ENCODE measurements at regions not wholly inside any gene's neighbourhood (a gene's known extent, or its start where the extent isn't known, plus 50 kb on each side); places are given as distances from the start of the nearest gene placed in this dataset.

- DNase-seq = no peak
Observed at GRCh38 chr1:47672622-47673021, 234.8 kb downstream of the FOXD2 start.

DNA sequence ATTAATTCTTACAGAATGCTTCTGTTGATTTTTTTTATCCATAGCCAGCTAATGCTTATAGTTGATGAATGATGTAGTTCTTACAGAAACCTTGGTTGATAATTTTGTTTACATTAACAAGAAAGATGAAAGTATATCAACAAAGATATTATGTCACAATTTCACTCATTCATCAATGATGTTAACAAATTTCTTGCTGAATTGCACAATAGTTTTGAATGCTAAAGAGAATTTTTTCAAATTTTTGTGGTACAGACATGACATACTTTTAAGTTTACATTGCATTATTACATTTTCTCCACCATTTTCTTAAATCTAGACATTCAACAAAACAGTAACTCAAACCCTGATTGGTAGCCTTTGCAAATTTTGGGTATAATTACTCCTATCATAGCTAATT is 236.3 kb downstream of the FOXD2 start:
- no peak for DNase-seq

DNA sequence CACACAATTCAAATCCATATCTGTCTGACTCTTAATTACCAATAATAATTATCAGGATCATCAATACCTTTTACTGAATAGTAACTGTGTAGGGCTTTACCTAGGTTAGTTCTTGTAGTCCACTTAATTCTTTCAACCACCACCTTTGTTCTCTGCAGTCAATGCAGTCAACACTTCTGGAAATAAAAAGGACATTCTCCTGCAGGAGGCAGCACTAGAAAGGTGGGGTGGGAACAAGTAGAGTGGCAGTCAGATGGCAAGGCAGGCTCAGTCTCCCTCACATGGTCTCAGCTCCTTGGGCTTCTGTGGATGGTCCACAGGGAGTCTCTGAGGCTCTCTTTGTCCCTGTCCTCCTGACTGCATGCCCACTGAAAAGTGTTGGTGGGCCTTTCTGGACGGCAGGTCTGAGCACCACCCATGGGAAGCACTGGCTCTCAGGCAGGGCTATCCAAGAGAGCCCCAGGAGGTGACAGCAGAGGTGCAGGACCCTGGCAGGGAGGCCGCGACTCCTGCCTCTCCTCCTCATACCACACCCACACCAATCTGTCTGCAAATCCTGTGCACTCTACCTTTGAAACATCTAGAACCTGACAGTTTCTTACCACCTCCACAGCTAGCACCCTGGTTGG is 237.3 kb downstream of the FOXD2 start:
- DNase-seq = no peak

DNA sequence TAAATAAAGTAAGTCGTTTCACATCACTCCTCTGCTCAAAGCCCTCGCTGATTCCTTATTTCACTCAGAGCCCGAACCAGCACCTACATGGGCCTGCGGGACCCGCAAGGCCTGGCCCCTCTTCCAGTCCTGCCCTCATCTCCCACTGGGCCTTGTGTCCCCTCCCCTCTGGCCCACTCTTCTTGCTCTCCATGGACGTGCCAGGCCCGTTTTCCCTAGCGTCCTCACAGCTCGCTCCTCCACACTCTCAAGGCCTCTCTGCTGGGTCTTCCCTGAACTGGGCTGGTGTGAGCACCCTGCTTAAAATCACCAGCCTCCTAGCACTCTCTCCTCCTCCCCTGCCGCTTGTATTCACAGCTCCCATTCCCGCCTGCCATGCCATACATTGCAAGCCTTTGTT is 237.9 kb downstream of the FOXD2 start:
- no peak for DNase-seq

DNA sequence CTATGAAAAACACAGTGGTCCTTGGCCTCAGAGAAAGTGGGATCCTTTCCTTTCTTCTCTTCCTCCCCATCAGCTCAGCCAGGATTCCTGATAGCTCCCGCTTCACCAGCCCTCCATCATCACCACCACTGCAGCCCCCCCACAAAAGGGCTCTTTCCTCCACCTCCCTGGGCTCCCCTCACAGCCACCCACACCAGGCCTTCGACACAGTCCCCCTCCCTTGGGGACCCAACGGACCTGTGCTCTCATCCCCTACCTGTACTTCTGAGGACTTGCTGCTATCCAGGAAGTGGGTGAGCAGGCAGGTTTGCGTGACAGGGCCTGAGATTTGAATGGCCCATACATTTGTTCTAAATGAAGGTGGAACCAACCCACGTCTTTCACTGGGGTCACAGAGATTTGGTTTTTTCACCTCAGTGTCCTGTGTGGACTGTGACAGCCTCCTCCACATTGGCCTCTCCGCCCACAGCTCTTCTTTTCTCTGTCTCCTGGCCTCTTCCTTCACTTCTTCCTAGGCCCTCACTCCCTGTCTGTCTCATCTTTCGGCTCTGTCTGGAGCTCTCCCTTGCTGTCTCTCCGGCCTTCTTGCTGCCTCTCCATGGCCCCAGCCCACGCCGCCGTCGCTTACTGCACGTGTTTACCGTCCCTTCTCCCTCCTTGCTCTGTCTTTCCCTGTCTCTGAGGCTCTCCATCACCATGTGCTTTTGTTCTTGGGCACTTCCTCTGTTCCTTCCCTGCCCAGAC is 238.6 kb downstream of the FOXD2 start:
- no peak for DNase-seq

GRCh38 chr1:47677241-47677940 is 239.5 kb downstream of the FOXD2 start:
- DNase-seq = no peak

DNA sequence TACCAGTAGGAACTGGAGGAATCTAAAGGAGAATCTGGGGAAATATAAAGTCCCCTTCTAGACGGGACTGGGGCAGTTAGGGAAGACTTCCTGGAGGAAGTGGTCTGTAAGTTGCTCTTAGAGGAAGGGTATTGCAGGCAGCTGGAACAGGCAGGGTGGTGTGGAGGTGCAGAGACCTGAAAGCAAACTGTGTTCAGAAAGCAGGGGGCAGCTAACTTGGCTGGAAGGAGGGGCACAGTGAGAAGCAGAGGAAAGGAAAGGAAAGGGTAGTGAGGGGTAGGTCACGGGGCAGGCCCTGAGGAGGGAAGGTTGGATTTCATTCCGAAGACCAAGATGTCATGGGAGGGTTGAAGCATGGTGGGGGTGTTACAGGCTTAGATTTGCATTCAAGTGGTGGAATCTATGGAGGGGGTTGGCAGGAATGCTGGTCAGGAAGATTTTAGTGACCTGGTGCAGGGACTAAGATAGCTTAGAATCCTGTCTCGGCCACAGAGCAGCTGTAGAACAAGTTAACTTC is 240.7 kb downstream of the FOXD2 start:
- no peak for DNase-seq

GRCh38 chr1:47679301-47679791 is 241.5 kb downstream of the FOXD2 start:
- no peak for DNase-seq

- no peak for DNase-seq
Observed at GRCh38 chr1:47679826-47680225, 242.0 kb downstream of the FOXD2 start.

DNA sequence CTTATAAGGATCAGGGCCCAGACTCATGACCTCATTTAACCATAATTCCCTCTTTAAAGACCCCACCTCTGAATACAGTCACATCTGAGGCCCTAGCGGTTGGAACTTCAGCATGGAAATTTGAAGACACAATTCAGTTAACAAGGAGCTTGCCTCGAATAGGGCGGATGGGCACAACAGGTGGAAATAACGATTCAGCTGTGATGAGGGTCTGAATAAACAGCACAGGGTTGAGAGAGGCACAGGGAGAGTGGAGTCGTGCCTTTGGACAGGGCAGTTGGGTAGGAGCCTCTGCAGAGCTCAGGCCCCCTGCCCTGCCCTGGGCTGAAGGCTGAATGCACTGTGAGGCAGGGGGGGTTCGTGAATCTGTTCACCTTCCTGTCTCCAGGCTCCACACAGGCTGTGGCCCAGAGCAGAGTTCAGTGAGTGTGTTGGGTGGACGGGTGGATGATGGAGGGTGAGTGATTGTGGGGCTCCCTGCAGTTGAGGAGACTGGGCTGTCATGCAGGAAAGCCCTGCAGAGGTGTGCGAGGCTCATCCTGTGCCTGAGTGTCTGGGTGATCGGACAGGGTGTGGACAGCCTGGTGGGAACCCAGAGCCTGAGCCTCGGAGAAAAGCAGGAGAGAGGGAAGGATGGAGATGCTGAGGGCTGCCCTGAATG is 243.1 kb downstream of the FOXD2 start:
- no peak for DNase-seq

DNA sequence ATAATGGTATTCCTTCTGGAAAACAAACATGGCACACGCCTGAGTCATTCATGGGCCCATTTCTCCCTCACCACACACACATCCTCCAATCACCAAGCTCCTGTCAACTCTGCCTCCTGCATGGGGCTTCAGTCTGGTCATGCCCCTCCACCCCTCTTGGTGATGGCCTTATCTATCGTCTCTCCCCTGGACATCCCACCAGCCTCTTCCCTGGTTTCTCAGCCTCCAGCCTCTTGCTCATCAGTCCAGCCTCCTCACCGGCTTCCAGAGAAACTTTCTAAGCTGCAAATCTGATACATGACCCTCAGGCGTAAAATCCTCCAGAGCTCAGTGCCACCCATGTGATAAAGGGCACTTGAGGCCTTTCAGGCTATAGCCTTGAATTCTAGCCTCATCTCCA is 243.9 kb downstream of the FOXD2 start:
- no peak for DNase-seq

DNA sequence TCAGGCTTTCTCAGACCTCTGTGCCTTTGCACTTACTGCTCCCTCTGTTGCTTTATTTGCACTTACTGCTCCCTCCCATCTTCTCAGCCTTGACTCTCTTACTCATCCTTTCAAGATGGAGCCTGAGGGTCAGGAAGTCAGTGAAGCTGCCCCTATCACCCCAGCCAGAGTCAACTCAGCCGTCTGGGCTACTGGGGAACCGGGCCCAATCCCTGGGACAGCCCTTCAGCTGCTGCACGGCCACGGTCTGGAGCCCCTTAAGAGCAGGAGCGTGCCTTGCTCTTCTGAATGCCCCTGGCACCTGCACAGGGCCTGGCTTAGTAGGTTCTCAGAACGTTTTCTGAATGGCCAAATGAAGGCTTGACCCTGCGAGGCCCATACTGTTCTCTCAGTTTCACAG is 244.4 kb downstream of the FOXD2 start:
- DNase-seq = no peak

DNA sequence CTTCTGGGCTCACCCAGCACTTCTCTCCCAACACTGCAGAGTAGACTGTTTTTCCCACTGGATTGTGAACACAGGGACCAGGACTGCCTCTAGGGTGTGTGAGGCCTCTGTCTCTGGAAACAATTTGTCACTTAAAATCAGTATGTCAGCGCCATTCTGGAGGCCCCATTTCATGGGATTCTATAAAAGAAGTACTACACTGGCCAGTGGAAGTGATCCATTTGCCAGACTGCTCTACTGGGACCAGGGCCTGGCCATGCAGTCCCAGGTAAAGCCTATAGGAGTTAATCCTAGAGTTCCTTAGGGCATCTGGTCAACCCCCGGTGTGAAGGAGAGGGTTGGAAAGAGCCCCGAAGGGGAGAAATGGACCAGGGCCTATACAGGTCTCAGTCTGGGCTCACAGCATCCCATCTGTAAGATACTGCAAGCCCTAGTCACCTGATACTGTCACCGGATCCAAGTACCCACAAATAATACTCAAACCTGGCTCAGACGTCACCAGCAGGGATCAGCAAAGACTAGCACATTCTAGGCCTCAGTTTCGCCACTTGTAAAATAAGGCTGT is 245.0 kb downstream of the FOXD2 start:
- DNase-seq = no peak

DNA sequence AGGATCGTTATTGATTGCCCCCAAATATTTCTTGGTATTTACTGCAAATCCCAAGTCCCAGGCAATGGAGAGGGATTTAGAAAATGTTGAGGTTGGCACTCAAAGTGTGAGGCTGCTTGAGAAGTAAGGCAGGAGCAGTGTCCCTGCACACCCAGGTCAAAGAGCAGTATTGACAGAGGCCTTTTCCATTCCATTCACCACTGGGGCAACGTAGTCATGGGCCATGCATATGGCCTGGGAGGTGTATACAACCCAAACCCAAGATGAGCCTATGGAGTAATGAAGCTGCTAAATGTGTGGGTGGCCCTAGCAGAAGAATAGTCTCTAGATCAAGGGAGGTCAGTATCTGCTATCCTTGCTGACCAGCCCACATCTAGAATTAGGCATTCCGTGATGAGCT is 245.6 kb downstream of the FOXD2 start:
- DNase-seq = no peak

DNA sequence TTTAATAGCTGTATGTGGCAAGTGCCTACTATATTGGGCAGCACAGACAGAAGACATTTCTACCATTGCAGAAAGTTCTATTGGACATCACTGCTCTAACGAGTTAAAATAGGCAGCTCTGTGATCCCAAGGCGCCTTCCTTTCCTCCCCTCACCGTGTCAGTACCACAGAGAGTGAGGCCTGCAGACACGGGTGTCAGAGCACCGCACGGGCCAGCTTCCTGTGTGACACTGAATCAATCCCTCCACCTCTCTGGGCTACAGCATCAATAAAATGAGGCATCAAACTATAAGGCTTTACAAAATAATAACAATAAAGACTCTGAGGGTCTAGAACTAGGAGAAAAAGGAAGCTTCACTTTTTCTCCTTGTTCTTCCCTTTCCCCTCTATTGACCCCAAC is 246.7 kb downstream of the FOXD2 start:
- no peak for DNase-seq

DNA sequence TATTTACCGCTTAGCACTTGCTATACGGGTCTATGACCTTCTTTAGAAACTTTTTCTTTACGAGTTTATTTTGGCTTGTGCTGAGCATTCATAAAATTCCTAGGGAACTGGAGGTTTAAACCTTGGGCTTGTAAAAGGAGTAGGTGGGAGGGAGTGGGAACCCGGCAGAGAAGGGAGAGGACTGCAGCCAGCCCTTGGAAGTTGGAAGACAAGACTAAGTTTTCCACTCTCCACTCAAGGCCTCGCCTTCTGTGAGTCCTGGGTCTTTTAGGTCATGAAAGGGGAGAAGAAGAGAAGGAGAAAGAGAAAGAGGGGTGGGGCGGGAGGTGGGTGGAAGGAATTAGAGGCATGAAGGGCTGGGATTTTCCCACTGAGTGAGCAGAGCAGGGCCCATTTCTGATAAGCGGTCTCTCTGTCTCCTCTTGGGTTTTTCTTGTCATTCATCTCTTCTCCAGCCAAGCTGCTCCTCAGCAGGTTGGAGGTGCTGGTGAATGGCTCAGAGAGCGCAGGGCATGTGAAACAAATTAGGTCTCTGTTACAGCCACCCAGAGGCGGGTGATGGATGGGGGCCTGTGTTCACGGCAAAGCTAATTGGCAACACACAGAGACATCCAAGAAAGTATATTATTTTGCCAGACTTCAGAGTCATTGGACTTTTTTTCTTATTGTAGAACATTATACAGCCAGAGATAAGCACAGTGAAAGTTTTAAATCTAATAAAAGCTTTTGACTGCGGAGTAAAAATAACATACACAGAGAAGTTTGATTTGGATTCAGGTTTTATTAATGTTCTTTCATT is 247.3 kb downstream of the FOXD2 start:
- DNase-seq = no peak

- no peak for DNase-seq
Observed at GRCh38 chr1:47685763-47686066, 247.9 kb downstream of the FOXD2 start.

GRCh38 chr1:47686731-47687630 is 249.1 kb downstream of the FOXD2 start:
- DNase-seq = no peak

GRCh38 chr1:47687631-47688460 is 250.0 kb downstream of the FOXD2 start:
- no peak for DNase-seq
